KMS-11 (cell line): ENCODE measurements at regions not wholly inside any gene's neighbourhood (a gene's known extent, or its start where the extent isn't known, plus 50 kb on each side); places are given as distances from the start of the nearest gene placed in this dataset.

Experiments used
- H2AFZ ChIP-seq: fragments of 200-600 bp; sonication (generic); 2 replicates; pipeline ENCODE4 v1.6.1; 2016; ENCODE audit warnings: antibody characterized with exemption, mixed run types, low read depth
- H3K27ac ChIP-seq: fragments of 200-600 bp; sonication (generic); 2 replicates; pipeline ENCODE4 v1.6.1; 2016; ENCODE audit warnings: mild to moderate bottlenecking, mixed run types
- H3K27me3 ChIP-seq: fragments of 200-600 bp; sonication (generic); 2 replicates; pipeline ENCODE4 v1.6.1; 2017; ENCODE audit warnings: mild to moderate bottlenecking, low read depth, mixed run types, moderate library complexity; ENCODE audit not compliant: insufficient read depth
- H3K36me3 ChIP-seq: fragments of 200-600 bp; sonication (generic); 2 replicates; pipeline ENCODE4 v1.6.1; 2017; ENCODE audit warnings: mild to moderate bottlenecking, mixed run types; ENCODE audit not compliant: insufficient read depth
- H3K4me1 ChIP-seq: fragments of 200-600 bp; sonication (generic); 2 replicates; pipeline ENCODE4 v1.6.1; 2016; ENCODE audit warnings: mild to moderate bottlenecking, low read depth, mixed run types; ENCODE audit not compliant: poor library complexity, severe bottlenecking
- H3K4me2 ChIP-seq: fragments of 200-600 bp; sonication (generic); 2 replicates; pipeline ENCODE4 v1.7.0; 2016; ENCODE audit warnings: mild to moderate bottlenecking, mixed run types
- H3K4me3 ChIP-seq: fragments of 200-600 bp; sonication (generic); IDR thresholded peaks from 2 replicates; pipeline ENCODE4 v1.6.1; 2017; ENCODE audit warnings: low read depth, low read length, mixed read lengths; ENCODE audit not compliant: insufficient read depth
- H3K79me2 ChIP-seq: fragments of 200-600 bp; sonication (generic); 2 replicates; pipeline ENCODE4 v1.6.1; 2016; ENCODE audit warnings: low read depth, mixed run types; ENCODE audit not compliant: insufficient read depth
- H3K9ac ChIP-seq: fragments of 200-600 bp; sonication (generic); 2 replicates; pipeline ENCODE4 v1.6.1; 2016; ENCODE audit warnings: mild to moderate bottlenecking, mixed run types
- H4K20me1 ChIP-seq: fragments of 200-600 bp; sonication (generic); 2 replicates; pipeline ENCODE4 v1.6.1; 2016; ENCODE audit warnings: mild to moderate bottlenecking, mixed run types; ENCODE audit not compliant: insufficient read depth
- CTCF ChIP-seq: fragments of 200-600 bp; sonication (generic); conservative IDR thresholded peaks from 2 replicates; pipeline ENCODE4 v1.6.1; 2017; ENCODE audit warnings: low read depth, mild to moderate bottlenecking, antibody characterized with exemption, low read length, moderate library complexity, mixed read lengths

- H3K9ac ChIP-seq = no peak overlapping the region
- TF ChIP-seq CTCF = no peak
- no peaks in the 10 kb centered on the region for H3K27me3 ChIP-seq
- H3K36me3 ChIP-seq = no peaks in the 10 kb centered on the region
- H3K4me1 ChIP-seq = no peaks in the 10 kb centered on the region
- H3K4me2 ChIP-seq = no peak overlapping the region
- H4K20me1 ChIP-seq = no peaks in the 10 kb centered on the region
- H3K79me2 ChIP-seq = no peaks in the 10 kb centered on the region
- no peak overlapping the region for H2AFZ ChIP-seq
- no peak overlapping the region for H3K4me3 ChIP-seq
- H3K27ac ChIP-seq = no peak overlapping the region
Observed at GRCh38 chr3:18837137-18837755, 311.1 kb upstream of the KCNH8 start.

GRCh38 chr3:18835021-18835420 lies 313.3 kb upstream of the KCNH8 start:
- H3K4me2 ChIP-seq = no peak overlapping the region
- no peaks in the 10 kb centered on the region for H3K36me3 ChIP-seq
- H2AFZ ChIP-seq = no peak overlapping the region
- no peak overlapping the region for H3K9ac ChIP-seq
- no peak overlapping the region for H3K4me3 ChIP-seq
- no peaks in the 10 kb centered on the region for H3K4me1 ChIP-seq
- H4K20me1 ChIP-seq = no peaks in the 10 kb centered on the region
- no peak overlapping the region for H3K27ac ChIP-seq
- no peak for TF ChIP-seq CTCF
- H3K27me3 ChIP-seq = no peaks in the 10 kb centered on the region
- H3K79me2 ChIP-seq = no peaks in the 10 kb centered on the region

- no peaks in the 10 kb centered on the region for H3K79me2 ChIP-seq
- no peak overlapping the region for H3K9ac ChIP-seq
- TF ChIP-seq CTCF = no peak
- no peaks in the 10 kb centered on the region for H3K4me1 ChIP-seq
- H2AFZ ChIP-seq = no peak overlapping the region
- no peak overlapping the region for H3K4me3 ChIP-seq
- H3K36me3 ChIP-seq = no peaks in the 10 kb centered on the region
- H3K27me3 ChIP-seq = no peaks in the 10 kb centered on the region
- no peaks in the 10 kb centered on the region for H4K20me1 ChIP-seq
- no peak overlapping the region for H3K4me2 ChIP-seq
- H3K27ac ChIP-seq = no peak overlapping the region
Observed at GRCh38 chr3:18830087-18830486, 318.2 kb upstream of the KCNH8 start.

GRCh38 chr3:18828637-18829036 lies 319.7 kb upstream of the KCNH8 start:
- Histone ChIP-seq H3K4me1 (no peaks in the 10 kb centered on the region), H3K27ac (no peak overlapping the region), H2AFZ (no peak overlapping the region), H3K9ac (no peak overlapping the region), H3K4me2 (no peak overlapping the region), H4K20me1 (no peaks in the 10 kb centered on the region), H3K36me3 (no peaks in the 10 kb centered on the region), H3K4me3 (no peak overlapping the region), H3K79me2 (no peaks in the 10 kb centered on the region), H3K27me3 (no peaks in the 10 kb centered on the region)
- no peak for TF ChIP-seq CTCF
